MM.1S (cell line): ENCODE measurements at regions not wholly inside any gene's neighbourhood (a gene's known extent, or its start where the extent isn't known, plus 50 kb on each side); places are given as distances from the start of the nearest gene placed in this dataset.

Source experiments
- DNase-seq: peaks from one replicate; pipeline ENCODE4 v3.0.0-alpha.2; 2015
- H2AFZ ChIP-seq: fragments of 300-600 bp; sonication (generic); 2 replicates; pipeline ENCODE4 v1.6.0; 2016; ENCODE audit warnings: antibody characterized with exemption, low read length
- H3F3A ChIP-seq: fragments of 300-600 bp; sonication (generic); 2 replicates; pipeline ENCODE4 v1.6.1; 2016; ENCODE audit warnings: mild to moderate bottlenecking, antibody characterized with exemption, low read length, moderate library complexity, mixed read lengths; ENCODE audit not compliant: insufficient read depth
- H3K27ac ChIP-seq: fragments of 300-600 bp; sonication (generic); 2 replicates; pipeline ENCODE4 v1.5.1; 2016; ENCODE audit warnings: mild to moderate bottlenecking, low read length
- H3K27me3 ChIP-seq: fragments of 300-600 bp; sonication (generic); replicated peaks from 2 replicates; pipeline ENCODE4 v1.6.0; 2016; ENCODE audit warnings: low read length; ENCODE audit not compliant: insufficient read depth
- H3K36me3 ChIP-seq: fragments of 300-600 bp; sonication (generic); replicated peaks from 2 replicates; pipeline ENCODE4 v1.6.1; 2016; ENCODE audit warnings: mild to moderate bottlenecking, low read length, mixed read lengths; ENCODE audit not compliant: insufficient read depth
- H3K4me1 ChIP-seq: fragments of 300-600 bp; sonication (generic); 2 replicates; pipeline ENCODE4 v1.6.1; 2016; ENCODE audit warnings: low read length, mixed read lengths
- H3K4me2 ChIP-seq: fragments of 300-600 bp; sonication (generic); 2 replicates; pipeline ENCODE4 v1.6.0; 2016; ENCODE audit warnings: low read depth, low read length
- H3K4me3 ChIP-seq: fragments of 300-600 bp; sonication (generic); 2 replicates; pipeline ENCODE4 v1.5.1; 2016; ENCODE audit warnings: low read length, mixed read lengths
- H3K79me2 ChIP-seq: fragments of 300-600 bp; sonication (generic); 2 replicates; pipeline ENCODE4 v1.6.1; 2016; ENCODE audit warnings: mixed run types, low read length, mixed read lengths
- H3K9ac ChIP-seq: fragments of 300-600 bp; sonication (generic); 2 replicates; pipeline ENCODE4 v1.6.1; 2016; ENCODE audit warnings: low read length, mixed read lengths
- H3K9me2 ChIP-seq: fragments of 300-600 bp; sonication (generic); replicated peaks from 2 replicates; pipeline ENCODE4 v1.6.1; 2016; ENCODE audit warnings: mild to moderate bottlenecking, low read length, mixed read lengths; ENCODE audit not compliant: insufficient read depth
- H3K9me3 ChIP-seq: fragments of 300-600 bp; sonication (generic); replicated peaks from 2 replicates; pipeline ENCODE4 v1.6.1; 2016; ENCODE audit warnings: mild to moderate bottlenecking, low read length, mixed read lengths; ENCODE audit not compliant: insufficient read depth
- H4K20me1 ChIP-seq: fragments of 300-600 bp; sonication (generic); 2 replicates; pipeline ENCODE4 v1.6.1; 2016; ENCODE audit warnings: mild to moderate bottlenecking, low read length, moderate library complexity, mixed read lengths; ENCODE audit not compliant: insufficient read depth
- CTCF ChIP-seq: fragments of 300-600 bp; sonication (generic); IDR thresholded peaks from 2 replicates; pipeline ENCODE4 v1.5.1; 2016; ENCODE audit warnings: antibody characterized with exemption, low read length, mixed read lengths
- EZH2 ChIP-seq: fragments of 300-600 bp; sonication (generic); optimal IDR thresholded peaks from 2 replicates; pipeline ENCODE3; 2017; ENCODE audit warnings: low read depth, mild to moderate bottlenecking, antibody characterized with exemption, low read length, mixed read lengths
- EZH2phosphoT487 ChIP-seq: fragments of 300-600 bp; sonication (generic); IDR thresholded peaks from 2 replicates; pipeline ENCODE4 v1.6.1; 2018; ENCODE audit warnings: antibody characterized with exemption, low read length

DNA sequence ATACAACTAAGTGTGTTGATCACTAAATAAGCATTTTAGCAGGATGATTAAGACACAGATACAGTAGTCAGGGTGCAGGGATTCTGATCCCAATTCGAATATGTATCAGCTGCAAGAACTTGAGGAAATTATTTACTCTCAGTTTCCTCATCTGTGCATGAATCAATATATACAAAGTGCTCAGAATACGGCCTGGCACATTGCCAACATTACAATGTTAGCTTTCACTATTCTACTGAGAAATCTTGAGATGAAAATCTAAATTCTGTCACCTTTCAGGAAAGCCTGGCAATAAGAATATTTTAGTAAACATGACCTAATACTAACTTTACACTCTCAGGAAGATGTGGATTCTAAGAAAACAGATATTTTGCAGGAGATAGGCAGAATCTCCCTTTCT is 1001.6 kb upstream of the IGFBP7 start:
- H3K9me3 ChIP-seq, result no peaks in the 10 kb centered on the region
- TF ChIP-seq EZH2phosphoT487 (no peak), EZH2 (no peak), CTCF (no peak)
- no peaks in the 10 kb centered on the region for H4K20me1 ChIP-seq
- no peak overlapping the region for H2AFZ ChIP-seq
- no peaks in the 10 kb centered on the region for H3K79me2 ChIP-seq
- no peak overlapping the region for H3K4me3 ChIP-seq
- H3K4me1 ChIP-seq, result no peaks in the 10 kb centered on the region
- no peak overlapping the region for H3K4me2 ChIP-seq
- no peaks in the 10 kb centered on the region for H3F3A ChIP-seq
- no peak overlapping the region for H3K9ac ChIP-seq
- DNase-seq, result no peak
- H3K27me3 ChIP-seq, result no peaks in the 10 kb centered on the region
- H3K36me3 ChIP-seq, result no peaks in the 10 kb centered on the region
- no peaks in the 10 kb centered on the region for H3K9me2 ChIP-seq
- no peak overlapping the region for H3K27ac ChIP-seq

DNA sequence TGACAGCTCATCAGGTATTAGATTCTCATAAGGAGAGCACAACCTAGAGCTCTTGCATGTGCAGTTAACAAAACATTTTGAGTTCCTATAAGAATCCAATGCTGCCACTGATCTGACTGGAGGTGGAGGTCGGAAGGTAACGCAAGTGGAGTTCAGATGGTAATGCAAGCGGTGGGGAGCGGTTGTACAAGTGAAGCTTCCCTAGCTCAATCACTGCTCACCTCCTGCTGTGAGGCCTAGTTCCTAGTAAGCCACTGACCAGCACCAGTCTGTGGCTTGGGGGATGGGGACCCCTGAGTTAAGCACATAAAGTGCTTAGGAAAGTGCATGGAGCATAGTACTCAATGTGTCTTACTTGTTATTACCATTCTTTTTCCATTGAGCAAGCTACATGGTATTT is 983.2 kb upstream of the IGFBP7 start:
- no peaks in the 10 kb centered on the region for H3K79me2 ChIP-seq
- TF ChIP-seq EZH2, result no peak
- no peak for TF ChIP-seq EZH2phosphoT487

DNA sequence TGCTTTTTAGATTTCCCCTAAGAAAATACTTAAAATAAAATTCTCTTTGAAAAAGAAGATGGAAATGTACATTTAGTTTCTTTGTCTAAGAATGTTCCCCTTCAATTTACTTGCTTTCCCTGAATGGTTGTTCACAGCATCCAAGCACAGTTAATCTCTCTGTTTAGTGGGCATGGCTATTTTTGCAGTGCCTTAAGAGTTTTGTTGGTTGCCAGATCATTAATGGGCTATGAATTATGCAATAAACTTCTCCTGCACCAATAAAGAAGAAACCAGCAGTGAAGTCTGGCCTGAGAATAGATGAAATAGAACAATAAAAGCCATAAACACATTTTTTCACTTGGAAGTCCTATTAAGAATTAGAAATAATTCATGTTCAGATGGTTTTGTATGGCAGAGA is 980.4 kb upstream of the IGFBP7 start:
- Histone ChIP-seq H3K9me2 (no peaks in the 10 kb centered on the region), H3K27me3 (no peaks in the 10 kb centered on the region), H3K79me2 (no peaks in the 10 kb centered on the region), H3K4me1 (no peaks in the 10 kb centered on the region), H2AFZ (no peak overlapping the region), H3K9me3 (no peaks in the 10 kb centered on the region), H3K4me2 (no peak overlapping the region), H3F3A (no peaks in the 10 kb centered on the region), H4K20me1 (no peaks in the 10 kb centered on the region), H3K9ac (no peak overlapping the region), H3K27ac (no peak overlapping the region), H3K36me3 (no peaks in the 10 kb centered on the region), H3K4me3 (no peak overlapping the region)
- no peak for TF ChIP-seq CTCF
- no peak for TF ChIP-seq EZH2
- TF ChIP-seq EZH2phosphoT487, result no peak
- DNase-seq, result no peak

More for the DNA sequence above, 983.2 kb upstream of the IGFBP7 start:
- Histone ChIP-seq H2AFZ (no peak overlapping the region), H3K36me3 (no peaks in the 10 kb centered on the region), H3K9me2 (no peaks in the 10 kb centered on the region), H3K4me1 (no peaks in the 10 kb centered on the region), H3K9ac (no peak overlapping the region), H3K4me2 (no peak overlapping the region), H3K27me3 (no peaks in the 10 kb centered on the region), H3K9me3 (no peaks in the 10 kb centered on the region), H3F3A (no peaks in the 10 kb centered on the region), H3K27ac (no peak overlapping the region), H4K20me1 (no peaks in the 10 kb centered on the region), H3K4me3 (no peak overlapping the region)
- no peak for DNase-seq

- H3K4me3 ChIP-seq, result no peak overlapping the region
- H3K27ac ChIP-seq, result no peak overlapping the region
- H3K4me2 ChIP-seq, result no peak overlapping the region
- TF ChIP-seq EZH2 (no peak), EZH2phosphoT487 (no peak), CTCF (no peak)
- H3K79me2 ChIP-seq, result no peaks in the 10 kb centered on the region
- no peaks in the 10 kb centered on the region for H3K9me2 ChIP-seq
- no peaks in the 10 kb centered on the region for H3K27me3 ChIP-seq
- H4K20me1 ChIP-seq, result no peaks in the 10 kb centered on the region
- H2AFZ ChIP-seq, result no peak overlapping the region
- H3K36me3 ChIP-seq, result no peaks in the 10 kb centered on the region
- H3K9ac ChIP-seq, result no peak overlapping the region
- H3K4me1 ChIP-seq, result no peaks in the 10 kb centered on the region
- no peak for DNase-seq
- no peaks in the 10 kb centered on the region for H3K9me3 ChIP-seq
- no peaks in the 10 kb centered on the region for H3F3A ChIP-seq
These were observed 971.2 kb upstream of the IGFBP7 start for GRCh38 chr4:58081356-58081755.
